ENCODE measurements at regions not wholly inside any gene's neighbourhood (a gene's known extent, or its start where the extent isn't known, plus 50 kb on each side); places are given as distances from the start of the nearest gene placed in this dataset.

DNA sequence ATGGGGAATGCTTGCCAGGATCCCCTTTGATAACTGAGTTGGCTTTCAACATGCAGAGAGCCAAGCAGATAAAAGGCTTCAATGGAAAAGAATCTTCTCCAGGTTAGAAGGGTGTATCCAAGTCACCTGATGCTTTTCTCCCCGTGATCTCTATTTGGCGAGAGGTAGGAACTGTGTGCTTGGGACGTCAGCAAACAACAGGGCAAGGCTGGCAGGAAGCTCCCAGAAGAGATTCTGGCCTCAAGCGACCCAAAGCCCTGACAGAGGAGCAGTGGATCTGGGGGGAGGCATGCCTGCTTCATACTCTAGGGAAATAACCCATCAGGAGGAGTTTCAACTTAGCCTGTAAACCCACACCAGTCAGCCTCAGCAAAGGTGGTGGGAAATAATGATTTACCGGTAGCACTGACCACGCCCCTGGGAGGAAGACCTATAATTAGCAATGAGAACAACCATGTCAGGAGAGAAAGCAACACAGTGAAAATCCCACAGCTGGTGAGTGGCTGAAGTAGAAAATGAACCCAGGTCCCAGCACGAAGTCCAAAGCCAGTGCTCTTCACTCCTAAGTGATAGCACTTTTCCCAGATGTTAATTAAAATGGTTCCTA lies 76.3 kb upstream of the SEC11C start:
- H2BK12ac ChIP-seq (ENCODE audit: low read depth, low read length) = no peak overlapping the region
- no peak overlapping the region for H4K8ac ChIP-seq (ENCODE audit: extremely low read depth, insufficient read depth, low read length)
- no peak overlapping the region for H3K23ac ChIP-seq (ENCODE audit: insufficient read length)
- H3K56ac ChIP-seq (replicated peaks; ENCODE audit: insufficient read length, low read depth, low read length) = no peak overlapping the region
- FAIRE-seq (no peak), DNase-seq (ENCODE audit: low read depth in 1 of 2, low spot score in 2 of 2) (no peak)
- H2BK20ac ChIP-seq (ENCODE audit: low read length) = no peak overlapping the region
- no peaks in the 10 kb centered on the region for H3K4me1 ChIP-seq (replicated peaks in 1 of 4; ENCODE audit: control insufficient read depth in 3 of 4, insufficient read depth in 4 of 4, low read length in 3 of 4)
- no peaks in the 10 kb centered on the region for H3K27me3 ChIP-seq (replicated peaks in 1 of 4; ENCODE audit: control insufficient read depth in 3 of 4, extremely low read depth in 1 of 4, insufficient read depth in 3 of 4, low read length in 3 of 4)
- H3K14ac ChIP-seq (ENCODE audit: insufficient read length) = no peak overlapping the region
- no peak overlapping the region for H2BK5ac ChIP-seq (ENCODE audit: low read depth, low read length)
- no peak overlapping the region for H2BK120ac ChIP-seq (replicated peaks; ENCODE audit: low read depth, low read length)
- H4K5ac ChIP-seq (ENCODE audit: insufficient read length, low read depth, low read length) = no peak overlapping the region
- ChIA-PET CTCF (ENCODE audit: partially characterized antibody) (interaction anchor here (1.0 to 17.9 kb wide), 4 partner anchors 20 to 535 kb away, joined by 4 to 591 read pairs (median 4); no protein-coding TSS in a partner anchor), POLR2A (ENCODE audit: partially characterized antibody) (no interaction called here)
- H4K91ac ChIP-seq (replicated peaks; ENCODE audit: insufficient read length, low read length) = no peak overlapping the region
- WGBS, 2 experiments (ENCODE audit: extremely low coverage in 1 of 2, insufficient coverage in 1 of 2, insufficient read length in 1 of 2, insufficient replicate concordance in 2 of 2, low coverage in 1 of 2, low lambda C conversion rate in 2 of 2, missing lambda C conversion rate in 1 of 2) = 87% methylated on average over 7 of the region's 7 CpGs; no CpG with 5 or more reads in 1 of the 2 experiments
- no peaks in the 10 kb centered on the region for H3K79me1 ChIP-seq (ENCODE audit: low read depth, low read length)
- H3K27ac ChIP-seq (ENCODE audit: low read depth, low read length) = no peak overlapping the region
- no peak overlapping the region for H3K18ac ChIP-seq (ENCODE audit: extremely low read depth, low read length)
- no peaks in the 10 kb centered on the region for H3K9me3 ChIP-seq (ENCODE audit: insufficient read depth in 2 of 2, low read depth in 1 of 2, low read length in 1 of 2)
- no peaks in the 10 kb centered on the region for H3K79me2 ChIP-seq (ENCODE audit: control insufficient read depth in 1 of 2, insufficient read depth in 2 of 2, low read length in 2 of 2)
- H3K4me3 ChIP-seq (ENCODE audit: extremely low read depth in 1 of 4, insufficient read depth in 2 of 4, low read depth in 3 of 4, low read length in 4 of 4) = no peak overlapping the region
- no peaks in the 10 kb centered on the region for H3K23me2 ChIP-seq (ENCODE audit: low read depth, low read length)
- H3K9ac ChIP-seq (replicated peaks in 1 of 4; ENCODE audit: extremely low read depth in 1 of 4, low read depth in 3 of 4, low read length in 3 of 4) = no peak overlapping the region
- no peak overlapping the region for H3K4me2 ChIP-seq (ENCODE audit: insufficient read depth in 1 of 2, low read depth in 2 of 2, low read length in 2 of 2)
- no peak overlapping the region; the same call in 1 of the 2 replicates for H2AFZ ChIP-seq (ENCODE audit: low read length)
- H2BK15ac ChIP-seq (ENCODE audit: low read length) = no peak overlapping the region
- no peaks in the 10 kb centered on the region for H4K20me1 ChIP-seq (replicated peaks in 1 of 2; ENCODE audit: control insufficient read depth in 1 of 2, insufficient read depth in 2 of 2, low read length in 2 of 2)
- H2AK5ac ChIP-seq (ENCODE audit: low read depth, low read length) = no peak overlapping the region
- H3K4ac ChIP-seq (replicated peaks; ENCODE audit: insufficient read length, low read depth, low read length) = no peak overlapping the region
- no peaks in the 10 kb centered on the region for H3K36me3 ChIP-seq (ENCODE audit: control insufficient read depth in 2 of 4, insufficient read depth in 4 of 4, low read length in 3 of 4)
- TF ChIP-seq CBX8 (IDR thresholded peaks at IDR 0.05; ENCODE audit: borderline replicate concordance, low read depth, low read length) (no peak), TCF12 (IDR thresholded peaks at IDR 0.05; ENCODE audit: low read depth, low read length) (no peak), GABPA (IDR thresholded peaks at IDR 0.05; ENCODE audit: borderline replicate concordance, insufficient read depth, low read length) (no peak), RBBP5 (IDR thresholded peaks at IDR 0.05; ENCODE audit: borderline replicate concordance, low read depth, low read length) (no peak), SUZ12 (IDR thresholded peaks at IDR 0.05; ENCODE audit: low read length) (no peak), E2F6 (IDR thresholded peaks at IDR 0.05) (no peak), NRF1 (IDR thresholded peaks at IDR 0.05; ENCODE audit: low read depth, low read length) (no peak), KDM4A (IDR thresholded peaks at IDR 0.05; ENCODE audit: low read depth, low read length, severe bottlenecking) (no peak), YY1 (IDR thresholded peaks at IDR 0.05; ENCODE audit: low read depth, low read length) (no peak)
